Loucy (cell line): ENCODE measurements at regions not wholly inside any gene's neighbourhood (a gene's known extent, or its start where the extent isn't known, plus 50 kb on each side); places are given as distances from the start of the nearest gene placed in this dataset.

Source experiments
- CTCF ChIP-seq: fragments of 200-600 bp; sonication (generic); conservative IDR thresholded peaks from 2 replicates; pipeline ENCODE4 v1.5.1; 2014; ENCODE audit warnings: mild to moderate bottlenecking, antibody characterized with exemption, low read length
- EZH2phosphoT487 ChIP-seq: fragments of 200-600 bp; IDR thresholded peaks from 2 replicates; pipeline ENCODE4 v1.6.1; 2018; ENCODE audit warnings: antibody characterized with exemption, mild to moderate bottlenecking, moderate library complexity, borderline replicate concordance

- TF ChIP-seq EZH2phosphoT487 (no peak), CTCF (no peak)
These were observed 55.3 kb upstream of the SLC6A6 start for GRCh38 chr3:14347110-14347509.
